ENCODE measurements at regions not wholly inside any gene's neighbourhood (a gene's known extent, or its start where the extent isn't known, plus 50 kb on each side); places are given as distances from the start of the nearest gene placed in this dataset.

GRCh38 chr20:52823303-52823702 lies 148.9 kb upstream of the TSHZ2 start:
- in situ Hi-C loops (cut with MboI; ENCODE audit: low pct_ligation_motif_present in 1 of 4, low pct_unique_long_range_greater_than_20kb in 1 of 4, low sequenced_read_pairs in 3 of 4) = no loop called here
- no peaks in the 10 kb centered on the region for H3K36me3 ChIP-seq
- no peaks in the 10 kb centered on the region for H3K9me3 ChIP-seq
- no peak overlapping the region for H3K4me3 ChIP-seq
- no peak for DNase-seq
- WGBS, 2 donors (ENCODE audit: low coverage in 1 of 2) = 73 to 78% methylated on average over 2 of the region's 2 CpGs
- no peak for TF ChIP-seq CTCF (IDR thresholded peaks at IDR 0.05)
- no peak for TF ChIP-seq POLR2AphosphoS5 (IDR thresholded peaks at IDR 0.05)
- TF ChIP-seq POLR2A (IDR thresholded peaks at IDR 0.05) = no peak
- TF ChIP-seq EP300 (IDR thresholded peaks at IDR 0.05; ENCODE audit: low read depth) = no peak
- no peak overlapping the region for H3K27ac ChIP-seq
- intact Hi-C loops (cut with DNase I; ENCODE audit: low total_unique reads) = no loop called here
- no peaks in the 10 kb centered on the region for H3K4me1 ChIP-seq
- H3K27me3 ChIP-seq = no peaks in the 10 kb centered on the region

DNA sequence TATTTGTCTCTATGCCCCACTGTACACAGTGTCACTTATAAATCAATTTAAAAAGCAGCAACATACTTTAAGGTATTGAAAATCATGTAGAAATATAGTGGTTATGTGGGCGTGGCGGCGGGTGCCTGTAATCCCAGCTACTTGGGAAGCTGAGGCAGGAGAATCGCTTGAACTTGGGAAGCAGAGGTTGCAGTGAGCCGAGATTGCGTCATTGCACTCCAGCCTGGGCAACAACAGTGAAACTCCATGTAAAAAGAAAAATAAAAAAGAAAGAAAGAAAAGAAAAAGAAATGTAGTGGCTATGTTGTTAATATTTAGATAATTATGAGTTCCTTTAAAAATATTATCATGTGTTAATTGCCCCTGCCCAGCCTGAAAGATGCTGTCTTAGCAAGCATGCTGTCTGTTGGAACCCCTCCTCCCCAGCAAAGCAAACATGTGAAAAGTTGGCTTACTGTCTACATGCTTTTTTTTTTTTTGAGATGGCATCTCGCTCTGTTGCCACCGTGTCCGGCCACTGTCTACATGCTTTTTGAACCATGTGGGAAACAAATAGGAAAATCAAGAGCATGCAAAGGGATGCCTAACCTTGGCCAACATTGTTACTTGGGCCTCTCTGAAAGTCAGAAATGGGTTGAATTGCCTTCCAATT lies 151.4 kb upstream of the TSHZ2 start:
- intact Hi-C loops (cut with DNase I; ENCODE audit: low total_unique reads) = no loop called here

DNA sequence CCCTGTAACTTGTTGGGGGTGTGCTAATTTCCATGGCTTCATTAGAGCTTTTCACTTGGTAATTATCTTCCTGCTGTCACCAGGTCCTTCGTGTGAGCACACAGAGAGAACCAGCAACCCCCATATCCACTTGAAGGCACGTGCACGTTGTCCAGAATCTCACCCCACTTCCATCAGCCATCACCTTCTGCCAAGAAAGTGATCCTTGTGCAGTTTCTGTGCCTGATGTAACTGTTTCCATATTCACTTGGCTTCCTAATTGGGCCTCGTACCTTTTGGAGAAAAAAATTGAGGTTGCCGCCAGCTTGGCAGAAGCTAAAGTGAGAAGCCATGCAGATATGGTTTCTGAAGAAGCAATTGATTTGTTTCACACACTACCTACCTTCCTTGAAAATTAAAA lies 153.7 kb upstream of the TSHZ2 start:
- Histone ChIP-seq H3K4me1 (no peaks in the 10 kb centered on the region), H3K4me3 (no peak overlapping the region), H3K27ac (no peak overlapping the region), H3K9me3 (no peaks in the 10 kb centered on the region), H3K36me3 (no peaks in the 10 kb centered on the region), H3K27me3 (no peaks in the 10 kb centered on the region)
- DNase-seq = no peak
- WGBS, 2 donors (ENCODE audit: low coverage in 1 of 2) = 71 to 88% methylated on average over 1 to 5 of the region's 5 CpGs
- in situ Hi-C loops (cut with MboI; ENCODE audit: low pct_ligation_motif_present in 1 of 4, low pct_unique_long_range_greater_than_20kb in 1 of 4, low sequenced_read_pairs in 3 of 4) (no loop called here), intact Hi-C loops (cut with DNase I; ENCODE audit: low total_unique reads) (no loop called here)
- TF ChIP-seq POLR2A (IDR thresholded peaks at IDR 0.05) (no peak), CTCF (IDR thresholded peaks at IDR 0.05) (no peak), EP300 (IDR thresholded peaks at IDR 0.05; ENCODE audit: low read depth) (no peak), POLR2AphosphoS5 (IDR thresholded peaks at IDR 0.05) (no peak)

More for the DNA sequence above, 151.4 kb upstream of the TSHZ2 start:
- Histone ChIP-seq H3K4me1 (no peaks in the 10 kb centered on the region), H3K27ac (no peak overlapping the region), H3K27me3 (no peaks in the 10 kb centered on the region), H3K36me3 (no peaks in the 10 kb centered on the region), H3K9me3 (no peaks in the 10 kb centered on the region), H3K4me3 (no peak overlapping the region)
- no peak for TF ChIP-seq CTCF (IDR thresholded peaks at IDR 0.05)
- TF ChIP-seq POLR2A (IDR thresholded peaks at IDR 0.05) = no peak
- no peak for TF ChIP-seq POLR2AphosphoS5 (IDR thresholded peaks at IDR 0.05)
- TF ChIP-seq EP300 (IDR thresholded peaks at IDR 0.05; ENCODE audit: low read depth) = no peak
- no peak for DNase-seq
- 92 to 93% methylated on average over 7 to 9 of the region's 9 CpGs for WGBS, 2 donors (ENCODE audit: low coverage in 1 of 2)
- in situ Hi-C loops (cut with MboI; ENCODE audit: low pct_ligation_motif_present in 1 of 4, low pct_unique_long_range_greater_than_20kb in 1 of 4, low sequenced_read_pairs in 3 of 4) = no loop called here

- 61% methylated on average over 3 of the region's 3 CpGs; no CpG with 5 or more reads in 1 of the 2 donors for WGBS, 2 donors (ENCODE audit: low coverage in 1 of 2)
- no peak for DNase-seq
- intact Hi-C loops (cut with DNase I; ENCODE audit: low total_unique reads) = no loop called here
- Histone ChIP-seq H3K27ac (no peak overlapping the region), H3K9me3 (no peaks in the 10 kb centered on the region), H3K4me1 (no peaks in the 10 kb centered on the region), H3K27me3 (no peaks in the 10 kb centered on the region), H3K4me3 (no peak overlapping the region), H3K36me3 (no peaks in the 10 kb centered on the region)
- in situ Hi-C loops (cut with MboI; ENCODE audit: low pct_ligation_motif_present in 1 of 4, low pct_unique_long_range_greater_than_20kb in 1 of 4, low sequenced_read_pairs in 3 of 4) = no loop called here
- no peak for TF ChIP-seq CTCF (IDR thresholded peaks at IDR 0.05)
- TF ChIP-seq POLR2A (IDR thresholded peaks at IDR 0.05) = no peak
- TF ChIP-seq EP300 (IDR thresholded peaks at IDR 0.05; ENCODE audit: low read depth) = no peak
- TF ChIP-seq POLR2AphosphoS5 (IDR thresholded peaks at IDR 0.05) = no peak
These were observed 154.2 kb upstream of the TSHZ2 start for GRCh38 chr20:52817981-52818380.
